ENCODE measurements at regions not wholly inside any gene's neighbourhood (a gene's known extent, or its start where the extent isn't known, plus 50 kb on each side); places are given as distances from the start of the nearest gene placed in this dataset.

DNA sequence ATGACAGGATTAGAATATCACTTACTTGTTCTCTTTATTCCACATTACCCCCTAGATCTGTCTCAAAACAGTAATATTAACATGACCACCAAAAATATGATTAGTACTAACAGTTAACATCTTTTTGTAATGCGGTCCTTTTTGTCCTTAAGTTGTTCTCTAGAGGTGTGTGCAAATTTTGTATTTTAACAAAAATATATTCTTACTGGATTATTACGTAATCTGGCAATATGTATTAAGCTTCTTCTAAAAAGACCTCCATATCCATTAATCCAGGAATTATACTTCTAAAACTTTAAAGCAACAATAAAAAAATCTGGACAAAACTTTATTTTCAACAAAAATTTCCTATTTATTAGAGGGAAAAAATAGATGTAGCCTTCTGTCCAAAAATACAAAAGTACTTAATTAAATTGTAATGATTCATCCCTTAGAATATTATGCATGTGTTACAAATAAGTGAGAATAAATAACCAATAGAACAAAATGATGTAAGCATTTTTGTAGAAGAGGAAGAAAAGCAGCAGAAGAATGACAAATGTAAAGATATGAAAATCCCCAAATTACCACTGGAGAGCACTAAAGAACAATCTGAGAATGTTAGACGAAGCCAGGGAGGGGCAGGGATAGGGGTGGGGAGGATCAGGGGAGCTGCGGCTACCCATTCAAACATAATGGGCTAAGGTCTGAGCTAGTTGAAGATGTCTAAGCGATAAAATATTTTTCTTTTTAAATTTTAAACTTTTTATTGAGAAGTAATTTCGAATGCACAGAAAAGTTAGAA lies 945.6 kb downstream of the MCTP2 start:
- TF ChIP-seq, protein P1, sequence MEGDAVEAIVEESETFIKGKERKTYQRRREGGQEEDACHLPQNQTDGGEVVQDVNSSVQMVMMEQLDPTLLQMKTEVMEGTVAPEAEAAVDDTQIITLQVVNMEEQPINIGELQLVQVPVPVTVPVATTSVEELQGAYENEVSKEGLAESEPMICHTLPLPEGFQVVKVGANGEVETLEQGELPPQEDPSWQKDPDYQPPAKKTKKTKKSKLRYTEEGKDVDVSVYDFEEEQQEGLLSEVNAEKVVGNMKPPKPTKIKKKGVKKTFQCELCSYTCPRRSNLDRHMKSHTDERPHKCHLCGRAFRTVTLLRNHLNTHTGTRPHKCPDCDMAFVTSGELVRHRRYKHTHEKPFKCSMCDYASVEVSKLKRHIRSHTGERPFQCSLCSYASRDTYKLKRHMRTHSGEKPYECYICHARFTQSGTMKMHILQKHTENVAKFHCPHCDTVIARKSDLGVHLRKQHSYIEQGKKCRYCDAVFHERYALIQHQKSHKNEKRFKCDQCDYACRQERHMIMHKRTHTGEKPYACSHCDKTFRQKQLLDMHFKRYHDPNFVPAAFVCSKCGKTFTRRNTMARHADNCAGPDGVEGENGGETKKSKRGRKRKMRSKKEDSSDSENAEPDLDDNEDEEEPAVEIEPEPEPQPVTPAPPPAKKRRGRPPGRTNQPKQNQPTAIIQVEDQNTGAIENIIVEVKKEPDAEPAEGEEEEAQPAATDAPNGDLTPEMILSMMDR (conservative IDR thresholded peaks at IDR 0.05; ENCODE audit: low read length), result no peak
- DNase-seq (ENCODE audit: low read depth), result no peak
- no peak overlapping the region for H3K4me3 ChIP-seq (ENCODE audit: low read length)

DNA sequence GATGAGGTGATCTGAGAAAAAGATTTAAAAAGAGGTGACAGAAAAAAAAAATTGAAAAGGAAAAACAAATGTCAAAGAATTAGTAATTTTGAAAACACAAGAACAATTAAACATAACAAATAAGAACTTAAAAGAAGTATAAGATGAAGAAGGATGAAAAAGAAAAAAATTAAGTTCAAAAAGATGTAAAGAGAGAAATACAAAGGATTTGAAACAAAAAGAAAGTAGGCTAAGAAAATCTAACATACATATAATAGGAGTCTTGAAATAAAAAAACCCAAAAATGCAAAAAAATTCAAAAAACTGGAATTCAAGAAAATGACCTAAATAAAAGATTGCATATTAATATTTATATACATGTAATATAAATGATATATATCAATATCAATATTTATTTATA lies 949.2 kb downstream of the MCTP2 start:
- H3K4me3 ChIP-seq (ENCODE audit: low read length), result no peak overlapping the region
- no peak for DNase-seq (ENCODE audit: low read depth)
- TF ChIP-seq, protein P1 (conservative IDR thresholded peaks at IDR 0.05; ENCODE audit: low read length), result no peak

DNA sequence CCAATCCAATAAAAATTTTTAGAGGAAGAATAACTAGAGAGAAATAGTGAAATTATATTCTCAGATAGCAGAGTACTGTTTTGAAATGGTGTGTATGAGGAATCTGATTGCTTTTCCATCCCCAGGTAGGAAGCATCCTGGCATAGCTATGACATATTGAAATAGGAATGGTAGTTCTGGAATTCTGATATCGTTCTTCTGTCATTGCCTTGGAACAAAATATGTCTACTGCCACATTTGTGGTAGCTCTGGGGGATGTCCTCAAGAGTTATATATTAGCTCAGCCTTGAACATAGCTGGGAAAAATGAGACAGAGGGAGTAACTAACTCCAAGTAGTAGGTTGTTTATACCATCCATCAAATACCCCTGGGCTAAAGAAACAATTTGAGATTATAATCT lies 950.7 kb downstream of the MCTP2 start:
- H3K4me3 ChIP-seq (ENCODE audit: low read length), result no peak overlapping the region
- TF ChIP-seq, protein P1 (conservative IDR thresholded peaks at IDR 0.05; ENCODE audit: low read length), result no peak
- no peak for DNase-seq (ENCODE audit: low read depth)

DNA sequence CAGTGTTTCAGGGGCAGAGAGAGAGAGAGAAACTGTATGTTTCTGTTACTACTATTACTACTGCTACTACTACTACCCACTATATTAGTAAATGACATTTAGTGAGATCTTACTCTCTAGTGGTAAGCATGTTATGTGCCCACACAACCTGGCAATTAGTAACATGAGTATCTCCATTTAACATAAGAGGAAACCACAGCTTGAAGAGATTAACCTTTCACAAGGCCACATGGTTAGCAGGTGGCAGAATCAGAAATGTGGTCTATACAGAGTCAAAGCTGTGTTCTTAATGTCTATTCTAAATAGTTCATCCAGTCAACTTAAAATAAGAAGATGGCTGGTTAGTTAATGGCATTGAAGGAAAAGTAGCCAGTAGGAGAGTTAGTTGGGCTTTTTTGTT lies 961.6 kb downstream of the MCTP2 start:
- no peak for DNase-seq (ENCODE audit: low read depth)
- TF ChIP-seq, protein P1 (conservative IDR thresholded peaks at IDR 0.05; ENCODE audit: low read length), result no peak
- no peak overlapping the region for H3K4me3 ChIP-seq (ENCODE audit: low read length)

DNA sequence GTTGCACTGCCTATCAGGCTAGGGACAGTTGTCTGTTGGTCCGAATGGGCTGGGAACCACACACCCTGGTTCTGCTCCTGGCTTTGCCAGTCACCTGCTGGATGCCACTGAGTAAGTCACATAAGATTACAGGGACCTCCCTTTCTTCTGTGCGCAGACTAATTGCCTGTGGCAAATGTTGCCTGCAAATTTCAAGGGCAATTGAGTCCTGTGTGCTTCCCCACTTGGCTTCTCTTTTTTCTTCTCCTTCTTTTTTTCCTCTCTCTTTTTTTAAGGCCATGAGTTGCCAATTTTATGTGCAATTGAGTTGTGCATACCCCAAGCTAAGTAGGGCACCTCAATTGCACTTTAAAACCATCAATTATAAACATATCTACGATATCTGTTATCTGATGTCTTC lies 963.4 kb downstream of the MCTP2 start:
- TF ChIP-seq, protein P1 (conservative IDR thresholded peaks at IDR 0.05; ENCODE audit: low read length), result no peak
- DNase-seq (ENCODE audit: low read depth), result no peak
- no peak overlapping the region for H3K4me3 ChIP-seq (ENCODE audit: low read length)

DNA sequence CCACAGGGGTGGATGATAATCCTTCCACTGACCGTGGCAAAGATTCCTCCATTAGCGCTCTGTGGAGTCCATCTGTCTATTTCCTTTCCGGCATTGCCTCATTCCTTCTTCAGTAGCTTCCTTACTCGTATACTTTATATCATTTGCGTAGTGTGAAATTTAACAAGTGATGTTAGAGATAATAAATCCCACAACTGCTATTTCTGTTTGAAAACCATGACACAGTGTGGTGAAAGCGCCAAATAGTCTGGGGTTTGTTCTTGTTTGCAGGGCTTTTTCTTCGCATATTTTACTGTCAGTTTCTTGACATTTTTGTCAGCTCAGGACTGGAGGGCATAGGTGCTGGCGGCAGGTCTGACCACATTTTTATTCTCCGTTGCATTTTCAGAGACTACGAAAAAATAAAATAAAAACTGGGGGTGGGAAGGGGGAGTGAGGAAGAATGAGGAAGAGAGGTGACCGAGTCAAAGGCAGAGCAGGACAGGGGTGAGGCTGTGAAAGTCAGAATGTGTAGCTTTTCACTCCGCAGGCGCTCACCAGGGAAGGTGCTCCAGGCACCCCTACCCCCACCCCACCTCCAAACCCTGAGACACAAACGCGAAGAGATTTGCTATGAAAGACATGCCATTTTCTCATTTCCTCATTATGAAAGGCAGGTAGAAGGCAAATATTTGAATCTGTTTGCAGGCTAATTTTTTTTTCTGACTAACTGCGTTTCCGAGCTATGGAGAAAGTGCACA lies 965.0 kb downstream of the MCTP2 start:
- TF ChIP-seq, protein P1 (conservative IDR thresholded peaks at IDR 0.05; ENCODE audit: low read length), result no peak
- DNase-seq (ENCODE audit: low read depth), result no peak

More for the DNA sequence above, 965.0 kb downstream of the MCTP2 start:
- no peak overlapping the region for H3K4me3 ChIP-seq (ENCODE audit: low read length)

All from AG10803 (cell line).